ENCODE measurements at regions not wholly inside any gene's neighbourhood (a gene's known extent, or its start where the extent isn't known, plus 50 kb on each side); places are given as distances from the start of the nearest gene placed in this dataset.

- Histone ChIP-seq H3K27me3 (no peaks in the 10 kb centered on the region), H3K9me3 (ENCODE audit: low read depth) (no peaks in the 10 kb centered on the region), H3K4me1 (ENCODE audit: low read depth) (no peaks in the 10 kb centered on the region), H3K27ac (no peak overlapping the region), H3K36me3 (no peaks in the 10 kb centered on the region), H3K4me3 (no peak overlapping the region)
- TF ChIP-seq CTCF (IDR thresholded peaks at IDR 0.05; ENCODE audit: low read depth, low read length) = no peak
- no peak for DNase-seq (ENCODE audit: low read depth in 1 of 2, low spot score in 1 of 2)
Observed at GRCh38 chr18:39834636-39835035, 2120.4 kb upstream of the PIK3C3 start.

GRCh38 chr18:39825485-39826150 is 2129.4 kb upstream of the PIK3C3 start:
- H3K36me3 ChIP-seq = no peaks in the 10 kb centered on the region
- DNase-seq (ENCODE audit: low read depth in 1 of 2, low spot score in 1 of 2) = no peak
- no peak for TF ChIP-seq CTCF (IDR thresholded peaks at IDR 0.05; ENCODE audit: low read depth, low read length)
- no peaks in the 10 kb centered on the region for H3K4me1 ChIP-seq (ENCODE audit: low read depth)
- H3K27ac ChIP-seq = no peak overlapping the region
- no peak overlapping the region for H3K4me3 ChIP-seq
- no peaks in the 10 kb centered on the region for H3K27me3 ChIP-seq
- no peaks in the 10 kb centered on the region for H3K9me3 ChIP-seq (ENCODE audit: low read depth)

- peak in 1 of 2 donors; percentile 67 for DNase-seq (ENCODE audit: low read depth in 1 of 2, low spot score in 1 of 2)
- no peaks in the 10 kb centered on the region for H3K4me1 ChIP-seq (ENCODE audit: low read depth)
- no peak overlapping the region for H3K27ac ChIP-seq
- H3K4me3 ChIP-seq = no peak overlapping the region
- H3K27me3 ChIP-seq = no peaks in the 10 kb centered on the region
- no peaks in the 10 kb centered on the region for H3K36me3 ChIP-seq
- no peaks in the 10 kb centered on the region for H3K9me3 ChIP-seq (ENCODE audit: low read depth)
- TF ChIP-seq CTCF (IDR thresholded peaks at IDR 0.05; ENCODE audit: low read depth, low read length) = peak; percentile 8
Observed at GRCh38 chr18:39806525-39806924, 2148.5 kb upstream of the PIK3C3 start.

GRCh38 chr18:39805218-39805617 is 2149.8 kb upstream of the PIK3C3 start:
- Histone ChIP-seq H3K27ac (no peak overlapping the region), H3K36me3 (no peaks in the 10 kb centered on the region), H3K27me3 (no peaks in the 10 kb centered on the region), H3K4me3 (no peak overlapping the region), H3K9me3 (ENCODE audit: low read depth) (no peaks in the 10 kb centered on the region), H3K4me1 (ENCODE audit: low read depth) (no peaks in the 10 kb centered on the region)
- DNase-seq (ENCODE audit: low read depth in 1 of 2, low spot score in 1 of 2) = no peak
- no peak for TF ChIP-seq CTCF (IDR thresholded peaks at IDR 0.05; ENCODE audit: low read depth, low read length)

- Histone ChIP-seq H3K36me3 (no peaks in the 10 kb centered on the region), H3K27ac (no peak overlapping the region), H3K27me3 (no peaks in the 10 kb centered on the region), H3K4me3 (no peak overlapping the region), H3K9me3 (ENCODE audit: low read depth) (no peaks in the 10 kb centered on the region), H3K4me1 (ENCODE audit: low read depth) (no peaks in the 10 kb centered on the region)
- DNase-seq (ENCODE audit: low read depth in 1 of 2, low spot score in 1 of 2) = no peak
- no peak for TF ChIP-seq CTCF (IDR thresholded peaks at IDR 0.05; ENCODE audit: low read depth, low read length)
Observed at GRCh38 chr18:39802648-39803229, 2152.3 kb upstream of the PIK3C3 start.

Data from cardiac muscle cell (in vitro differentiated cells and primary cell).